Stimulated activated CD4-positive, alpha-beta T cell treated with anti-CD3 and anti-CD28 coated beads, Interleukin-1b, Interleukin-23, amount 100 ng/mL, for 24 hours (primary cell): ENCODE measurements at regions not wholly inside any gene's neighbourhood (a gene's known extent, or its start where the extent isn't known, plus 50 kb on each side); places are given as distances from the start of the nearest gene placed in this dataset.
A peak's percentile ranks its signal among the peaks of the same experiment; 100 is the strongest.
"Not testable (repeated sequence)": the region's sequence is repeated elsewhere in the genome, so short reads cannot be mapped to it uniquely, and the experiment has no call there.

Source experiments
- DNase-seq, 4 experiments: peaks; one replicate each; pipeline ENCODE4 v3.0.0-alpha.2; 2020; ENCODE audit warnings: low read depth in 4 of 4, low spot score in 1 of 4

DNA sequence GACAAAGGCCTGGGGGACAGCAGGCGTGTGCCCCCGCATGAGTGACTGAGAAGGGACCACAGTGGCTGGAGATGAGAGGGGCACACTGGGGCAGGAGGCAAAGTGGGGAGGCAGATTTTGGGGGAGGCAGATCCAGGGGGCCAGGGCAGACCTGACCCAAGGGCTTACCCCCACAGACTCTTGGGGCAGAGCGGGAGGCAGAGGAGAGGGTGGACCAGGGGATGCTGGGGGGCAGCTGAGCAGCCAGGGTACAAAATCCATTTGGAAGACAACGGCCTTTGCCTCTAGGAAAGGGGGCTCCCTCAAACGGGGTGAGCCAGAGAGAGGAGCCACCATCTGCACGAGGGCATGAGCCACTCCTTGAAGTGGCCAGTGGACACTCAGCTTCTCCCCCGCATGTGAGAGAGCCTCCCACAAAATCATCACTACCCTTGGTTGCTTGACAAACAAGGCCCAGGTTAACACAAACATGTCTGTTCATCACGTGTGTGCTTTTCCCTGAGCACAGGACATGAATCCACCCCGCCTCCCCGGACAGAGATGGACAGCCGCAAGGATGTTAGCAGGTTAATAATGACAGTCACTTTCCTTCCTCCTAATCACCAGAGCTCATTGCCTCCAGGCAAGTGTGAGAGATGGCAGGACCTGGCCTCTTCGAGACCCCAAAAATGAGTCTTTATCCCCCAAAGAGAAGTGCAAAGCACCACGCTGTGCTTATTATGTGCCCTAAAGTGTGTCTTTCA is 72.0 kb upstream of the RAB6C start:
- DNase-seq: no peak

GRCh38 chr2:129908721-129909373 is 70.6 kb upstream of the RAB6C start:
- DNase-seq: no peak

DNA sequence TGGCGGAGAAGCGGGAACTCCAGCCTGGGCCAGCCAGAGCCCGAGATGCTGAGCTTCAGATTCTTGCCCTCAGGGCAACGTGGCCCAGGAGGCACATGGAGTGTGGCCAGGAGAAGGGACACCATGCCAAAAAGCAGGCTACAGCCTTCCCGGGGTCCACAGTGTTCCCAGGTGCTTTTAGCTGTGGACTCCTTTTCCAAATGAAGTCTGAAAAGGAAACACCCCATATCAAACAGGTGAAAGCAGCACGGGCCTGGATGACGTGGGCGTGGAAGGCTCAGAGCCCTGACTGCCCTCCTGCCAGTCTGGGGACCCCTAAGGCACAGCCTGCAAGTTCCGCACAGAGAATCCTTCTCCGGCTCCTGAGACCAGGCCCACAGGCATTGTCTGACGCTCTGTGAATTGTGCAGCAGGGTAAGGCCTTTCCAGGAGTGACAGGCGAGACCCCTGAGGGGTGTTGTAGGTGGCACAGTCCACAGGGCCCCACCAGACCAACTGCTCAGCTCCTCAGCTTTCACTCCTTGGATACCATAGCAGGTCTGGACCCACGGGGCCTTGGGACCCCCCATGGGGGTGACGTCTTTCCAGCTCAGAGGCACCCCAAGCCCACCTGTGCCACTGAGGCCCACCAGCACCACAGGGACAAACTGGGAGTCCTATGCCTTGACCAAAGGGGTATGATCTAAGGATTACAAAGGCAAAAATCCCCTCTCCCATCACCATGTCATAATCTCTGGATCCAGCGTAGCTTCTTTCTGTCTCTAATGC is 69.6 kb upstream of the RAB6C start:
- no peak for DNase-seq

- DNase-seq: no peak
Observed at GRCh38 chr2:129910446-129911362, 68.8 kb upstream of the RAB6C start.

GRCh38 chr2:129911363-129912065 is 68.0 kb upstream of the RAB6C start:
- no peak for DNase-seq

DNA sequence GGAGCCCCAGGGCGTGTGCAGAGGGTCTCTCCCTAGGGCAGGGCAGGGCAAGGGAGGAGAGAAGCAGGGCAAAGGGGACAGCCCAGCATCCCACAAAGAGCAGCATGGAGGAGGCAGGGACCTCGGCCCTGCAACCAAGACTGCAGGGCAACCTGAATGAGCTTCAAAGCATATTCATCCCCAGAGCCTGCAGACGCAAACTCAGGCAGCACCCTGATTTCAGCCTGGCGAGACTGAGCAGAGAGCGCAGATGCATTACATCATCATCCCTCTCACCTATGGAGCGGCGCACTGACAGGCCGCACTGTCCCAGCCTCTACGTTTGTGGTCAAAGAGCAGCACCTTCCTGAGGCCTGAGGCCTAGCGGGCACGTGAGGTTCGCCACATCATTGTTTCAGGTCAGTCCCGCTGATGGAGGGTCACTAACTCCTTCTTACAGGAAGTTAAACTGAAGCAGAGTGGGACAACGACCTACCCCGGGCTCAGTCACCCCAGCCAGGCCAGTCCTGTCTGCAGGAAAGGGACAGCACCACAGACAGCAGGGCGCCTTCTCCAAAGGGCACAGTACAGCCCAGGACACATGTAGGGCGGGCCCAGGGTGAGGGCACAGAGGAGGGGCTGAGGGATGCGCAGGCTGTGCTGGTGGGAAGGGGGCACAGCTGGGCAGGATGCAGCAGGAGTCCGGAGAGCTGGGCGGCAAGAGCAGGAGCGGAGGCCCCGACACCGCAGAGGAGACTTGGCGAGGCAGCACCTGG is 67.2 kb upstream of the RAB6C start:
- no peak for DNase-seq

GRCh38 chr2:129912871-129913694 is 66.4 kb upstream of the RAB6C start:
- no peak for DNase-seq

DNA sequence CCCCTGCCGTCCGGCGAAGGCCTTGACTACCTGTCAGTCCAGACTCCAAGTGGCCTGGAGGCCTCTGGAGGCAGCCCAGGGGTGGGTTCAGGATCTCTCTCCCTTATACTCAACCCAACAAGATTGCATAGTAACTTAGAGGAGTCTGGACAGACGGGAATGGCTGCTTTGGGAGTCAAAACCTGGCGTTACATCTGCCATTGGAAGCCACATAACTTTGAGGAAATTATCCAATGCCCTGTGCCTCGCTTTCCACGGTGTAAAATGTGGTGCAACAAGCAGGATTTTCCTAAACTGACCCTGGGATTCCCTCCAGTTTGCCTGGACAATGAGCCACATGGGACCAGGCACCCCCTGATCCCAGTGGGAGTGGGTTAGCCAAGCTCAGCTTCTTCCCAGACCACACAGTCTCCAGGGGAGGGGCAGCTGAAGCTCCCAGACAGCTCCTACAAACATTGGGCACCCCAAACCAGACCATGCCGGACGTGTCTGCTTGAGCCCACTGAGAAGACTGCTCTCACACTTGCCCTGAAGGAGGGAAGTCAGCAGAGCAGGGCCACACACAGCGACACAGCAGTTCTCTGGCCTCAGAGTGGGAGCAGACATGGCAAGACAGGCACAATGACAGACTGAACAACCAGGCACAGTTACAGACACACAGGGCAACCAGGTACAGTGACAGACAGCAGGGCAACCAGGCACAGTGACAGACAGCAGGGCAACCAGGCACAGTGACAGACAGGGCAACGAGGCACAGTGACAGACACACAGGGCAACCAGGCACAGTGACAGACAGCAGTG is 65.6 kb upstream of the RAB6C start:
- DNase-seq: no peak

GRCh38 chr2:129914538-129915302 is 64.7 kb upstream of the RAB6C start:
- no peak for DNase-seq

- no peak for DNase-seq
Observed at GRCh38 chr2:129915303-129915840, 64.1 kb upstream of the RAB6C start.

DNA sequence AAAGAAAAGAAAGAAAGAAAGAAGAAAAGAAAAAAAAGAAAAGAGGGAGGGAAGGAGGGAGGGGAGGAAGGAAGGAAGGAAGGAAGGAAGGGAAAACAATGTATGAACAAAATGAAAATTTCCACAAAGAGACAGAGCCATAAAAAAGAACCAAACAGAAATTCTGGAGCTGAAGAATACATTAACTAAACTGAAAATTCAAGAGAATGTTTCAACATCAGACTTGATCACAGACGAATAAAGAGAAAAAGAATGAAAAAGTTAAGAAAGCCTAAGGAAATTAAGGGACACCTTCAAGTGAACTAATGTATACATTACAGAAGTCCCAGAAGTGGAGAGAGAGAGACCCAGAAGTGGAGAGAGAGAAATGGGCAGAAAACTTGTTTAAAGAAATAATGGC is 60.9 kb upstream of the RAB6C start:
- DNase-seq: no peak

- no peak for DNase-seq
Observed at GRCh38 chr2:129922571-129923264, 56.7 kb upstream of the RAB6C start.

DNA sequence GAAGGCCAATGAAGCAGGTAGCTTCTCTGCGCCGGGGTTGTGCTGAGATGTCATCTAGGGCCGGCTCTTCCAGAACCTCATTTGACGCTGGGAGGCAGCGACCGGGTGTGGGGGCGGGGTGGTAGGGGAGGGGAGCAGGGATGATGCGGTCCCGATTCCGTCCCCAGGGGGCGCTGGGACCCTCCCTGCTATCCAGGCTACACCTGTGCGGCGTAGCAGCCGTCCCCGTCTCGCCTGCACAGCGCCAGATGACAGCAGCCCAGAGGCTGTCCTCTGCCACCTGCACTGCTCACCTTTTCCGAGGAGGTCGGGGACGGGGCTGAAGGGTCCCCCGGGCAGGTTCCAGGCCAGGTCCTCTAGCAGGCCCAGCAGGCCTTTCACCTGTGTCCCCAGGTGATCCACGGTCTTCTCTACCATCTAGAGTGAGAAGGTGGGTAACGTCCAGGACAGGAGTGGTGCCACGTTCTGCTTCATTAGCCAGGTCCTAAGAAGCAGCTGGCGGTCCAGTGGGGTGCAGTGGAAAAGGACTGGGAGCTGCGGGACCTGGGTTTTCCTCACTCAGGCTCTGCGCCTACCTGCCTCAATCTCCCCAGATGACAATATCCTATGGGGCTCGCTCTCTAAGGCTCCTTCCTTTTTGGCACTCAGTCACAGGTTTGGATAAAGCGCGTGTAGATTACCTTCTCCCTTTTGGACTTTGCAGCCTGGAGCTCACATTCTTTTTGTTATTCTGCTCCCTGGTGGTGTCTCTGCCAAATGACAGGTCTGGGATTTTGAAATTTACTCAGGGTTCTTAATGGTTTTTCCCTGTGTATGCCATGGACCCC is 56.0 kb upstream of the RAB6C start:
- DNase-seq: peak in 1 of 4 experiments; percentile 9

- not testable (repeated sequence) for DNase-seq
Observed at GRCh38 chr2:129924115-129924514, 55.4 kb upstream of the RAB6C start.

GRCh38 chr2:129925381-129925780 is 54.1 kb upstream of the RAB6C start:
- DNase-seq: no peak

DNA sequence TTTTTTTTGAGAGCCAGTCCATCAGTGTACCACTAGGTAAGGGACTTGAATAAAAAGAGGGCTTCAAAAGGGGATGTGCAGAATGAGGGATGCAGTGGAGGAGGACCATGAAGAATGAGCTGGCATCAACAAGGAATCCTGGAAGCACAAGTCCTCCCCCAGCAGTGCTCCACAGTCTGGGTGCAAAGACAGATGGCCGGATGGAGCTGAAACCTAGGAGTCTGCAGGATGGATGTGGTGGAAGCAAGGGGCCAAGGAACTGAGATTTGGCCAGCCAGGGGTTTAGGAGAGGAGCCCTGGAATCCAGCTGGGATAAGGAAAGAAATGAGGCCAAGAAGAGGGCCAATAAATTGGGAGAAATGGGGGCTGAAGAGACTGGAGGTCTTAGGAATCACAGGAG is 51.8 kb upstream of the RAB6C start:
- DNase-seq: no peak
